ENCODE measurements at regions not wholly inside any gene's neighbourhood (a gene's known extent, or its start where the extent isn't known, plus 50 kb on each side); places are given as distances from the start of the nearest gene placed in this dataset.

- H3K9me2 ChIP-seq (replicated peaks; ENCODE audit: low read depth, low read length): no peaks in the 10 kb centered on the region
- no peaks in the 10 kb centered on the region for H3K79me2 ChIP-seq (ENCODE audit: insufficient read depth, low read length)
- H3K27me3 ChIP-seq (ENCODE audit: insufficient read depth, low read length, poor library complexity, severe bottlenecking): no peaks in the 10 kb centered on the region
- no peaks in the 10 kb centered on the region for H3F3A ChIP-seq (ENCODE audit: low read depth)
- no peak overlapping the region for H3K4me3 ChIP-seq (ENCODE audit: low read length, poor library complexity, severe bottlenecking)
- no peak overlapping the region for H3K9ac ChIP-seq (ENCODE audit: low read depth, low read length, poor library complexity, severe bottlenecking)
- no peak overlapping the region for H3K4me2 ChIP-seq (ENCODE audit: low read depth, low read length, poor library complexity, severe bottlenecking)
- no peak for TF ChIP-seq CTCF (conservative IDR thresholded peaks at IDR 0.05; ENCODE audit: low read length)
- H2AFZ ChIP-seq (ENCODE audit: low read length): no peak overlapping the region
- H3K9me3 ChIP-seq (ENCODE audit: insufficient read depth, low read depth, low read length): no peaks in the 10 kb centered on the region
- no peaks in the 10 kb centered on the region for H3K4me1 ChIP-seq (ENCODE audit: insufficient read depth, low read length, poor library complexity, severe bottlenecking)
- no peaks in the 10 kb centered on the region for H4K20me1 ChIP-seq (ENCODE audit: insufficient read depth, low read length, poor library complexity, severe bottlenecking)
- no peaks in the 10 kb centered on the region for H3K36me3 ChIP-seq (ENCODE audit: insufficient read depth, low read length)
These were observed 203.0 kb downstream of the RWDD3 start for GRCh38 chr1:95437011-95437410.

GRCh38 chr1:95437781-95438180 lies 203.8 kb downstream of the RWDD3 start:
- Histone ChIP-seq H3K4me3 (ENCODE audit: low read length, poor library complexity, severe bottlenecking) (no peak overlapping the region), H3K4me1 (ENCODE audit: insufficient read depth, low read length, poor library complexity, severe bottlenecking) (no peaks in the 10 kb centered on the region), H3F3A (ENCODE audit: low read depth) (no peaks in the 10 kb centered on the region), H2AFZ (ENCODE audit: low read length) (no peak overlapping the region), H4K20me1 (ENCODE audit: insufficient read depth, low read length, poor library complexity, severe bottlenecking) (no peaks in the 10 kb centered on the region), H3K9me3 (ENCODE audit: insufficient read depth, low read depth, low read length) (no peaks in the 10 kb centered on the region), H3K79me2 (ENCODE audit: insufficient read depth, low read length) (no peaks in the 10 kb centered on the region), H3K27me3 (ENCODE audit: insufficient read depth, low read length, poor library complexity, severe bottlenecking) (no peaks in the 10 kb centered on the region), H3K36me3 (ENCODE audit: insufficient read depth, low read length) (no peaks in the 10 kb centered on the region), H3K9ac (ENCODE audit: low read depth, low read length, poor library complexity, severe bottlenecking) (no peak overlapping the region), H3K9me2 (replicated peaks; ENCODE audit: low read depth, low read length) (no peaks in the 10 kb centered on the region), H3K4me2 (ENCODE audit: low read depth, low read length, poor library complexity, severe bottlenecking) (no peak overlapping the region)
- TF ChIP-seq EZH2phosphoT487 (IDR thresholded peaks at IDR 0.05; ENCODE audit: borderline replicate concordance) (no peak), CTCF (conservative IDR thresholded peaks at IDR 0.05; ENCODE audit: low read length) (no peak)

GRCh38 chr1:95438218-95438948 lies 204.4 kb downstream of the RWDD3 start:
- TF ChIP-seq CTCF (conservative IDR thresholded peaks at IDR 0.05; ENCODE audit: low read length) (no peak), EZH2phosphoT487 (IDR thresholded peaks at IDR 0.05; ENCODE audit: borderline replicate concordance) (no peak)
- H3F3A ChIP-seq (ENCODE audit: low read depth): no peaks in the 10 kb centered on the region
- H3K9ac ChIP-seq (ENCODE audit: low read depth, low read length, poor library complexity, severe bottlenecking): no peak overlapping the region
- no peaks in the 10 kb centered on the region for H4K20me1 ChIP-seq (ENCODE audit: insufficient read depth, low read length, poor library complexity, severe bottlenecking)
- no peaks in the 10 kb centered on the region for H3K4me1 ChIP-seq (ENCODE audit: insufficient read depth, low read length, poor library complexity, severe bottlenecking)
- H3K79me2 ChIP-seq (ENCODE audit: insufficient read depth, low read length): no peaks in the 10 kb centered on the region
- H3K27me3 ChIP-seq (ENCODE audit: insufficient read depth, low read length, poor library complexity, severe bottlenecking): no peaks in the 10 kb centered on the region
- no peaks in the 10 kb centered on the region for H3K9me3 ChIP-seq (ENCODE audit: insufficient read depth, low read depth, low read length)
- no peak overlapping the region for H3K4me3 ChIP-seq (ENCODE audit: low read length, poor library complexity, severe bottlenecking)
- no peaks in the 10 kb centered on the region for H3K9me2 ChIP-seq (replicated peaks; ENCODE audit: low read depth, low read length)
- H3K4me2 ChIP-seq (ENCODE audit: low read depth, low read length, poor library complexity, severe bottlenecking): no peak overlapping the region
- no peaks in the 10 kb centered on the region for H3K36me3 ChIP-seq (ENCODE audit: insufficient read depth, low read length)
- no peak overlapping the region for H2AFZ ChIP-seq (ENCODE audit: low read length)
